Endothelial cell of umbilical vein (primary cell): ENCODE measurements at regions not wholly inside any gene's neighbourhood (a gene's known extent, or its start where the extent isn't known, plus 50 kb on each side); places are given as distances from the start of the nearest gene placed in this dataset.

ENCODE experiments used
- FOS ChIP-seq: IDR thresholded peaks from 2 replicates; pipeline ENCODE4 v1.6.1; 2011; ENCODE audit warnings: mild to moderate bottlenecking, low read length, moderate library complexity, borderline replicate concordance; ENCODE audit not compliant: insufficient read depth
- GATA2 ChIP-seq: IDR thresholded peaks from 2 replicates; pipeline ENCODE4 v1.7.0; 2011; ENCODE audit warnings: low read depth, mild to moderate bottlenecking, moderate library complexity, mixed read lengths, low read length; ENCODE audit not compliant: insufficient read length, insufficient read depth
- MAX ChIP-seq: IDR thresholded peaks from 2 replicates; pipeline ENCODE4 v1.6.1; 2011; ENCODE audit not compliant: insufficient read depth, insufficient read length
- POLR2A ChIP-seq: IDR thresholded peaks from 2 replicates; pipeline ENCODE4 v1.6.1; 2012; ENCODE audit warnings: low read depth, mild to moderate bottlenecking, control low read depth, low read length
- TF ChIP-seq, protein P1 (sequence below), 2 donors: IDR thresholded peaks; 1 replicate in 1 of 2; 2 replicates in 1 of 2; pipeline ENCODE4 v1.5.1; 2011; ENCODE audit warnings: low read length in 2 of 2, mild to moderate bottlenecking in 2 of 2, moderate library complexity in 2 of 2, control low read depth in 1 of 2, inconsistent platforms in 1 of 2, low read depth in 1 of 2; ENCODE audit not compliant: insufficient read depth in 1 of 2; ENCODE audit errors: extremely low read depth in 1 of 2

DNA sequence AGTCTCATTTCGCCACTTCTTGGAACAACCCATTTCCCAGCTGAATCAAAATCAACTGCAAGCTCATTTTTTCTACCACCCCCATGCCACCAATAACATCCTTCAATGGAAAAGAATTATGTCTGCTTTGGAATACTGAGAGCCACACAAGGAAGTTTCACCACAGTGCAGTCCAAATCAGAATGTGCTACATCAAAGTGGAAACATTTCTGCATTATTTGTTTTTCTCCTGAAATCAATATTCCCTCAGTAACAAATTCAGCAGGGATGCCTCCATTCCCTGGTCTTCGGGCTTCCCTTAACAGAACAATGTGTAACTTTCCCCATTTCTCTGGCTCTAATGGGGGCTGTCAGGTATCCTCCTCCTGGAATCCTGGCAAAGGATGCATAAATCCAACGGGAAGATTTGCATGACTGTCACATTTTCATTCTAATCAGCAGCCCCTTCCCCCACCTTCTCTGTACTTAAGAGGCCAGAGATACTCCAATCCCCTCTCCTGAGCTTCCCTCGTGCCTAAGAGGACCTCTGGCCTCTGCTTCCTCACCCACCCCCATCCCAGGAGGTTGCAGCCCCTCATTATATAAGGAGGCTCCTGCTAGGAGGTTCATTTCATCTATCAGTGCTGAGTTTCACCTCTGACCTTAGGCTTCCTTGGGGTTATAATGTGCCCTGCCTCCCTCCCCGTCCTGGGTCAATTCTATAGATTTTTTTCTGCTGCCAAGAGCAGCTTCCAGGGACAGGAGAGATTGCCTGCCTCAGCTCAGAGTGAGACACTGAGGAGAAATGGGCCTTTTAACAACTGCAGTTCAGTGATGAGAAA lies 201.1 kb downstream of the OMA1 start:
- TF ChIP-seq, protein P1, sequence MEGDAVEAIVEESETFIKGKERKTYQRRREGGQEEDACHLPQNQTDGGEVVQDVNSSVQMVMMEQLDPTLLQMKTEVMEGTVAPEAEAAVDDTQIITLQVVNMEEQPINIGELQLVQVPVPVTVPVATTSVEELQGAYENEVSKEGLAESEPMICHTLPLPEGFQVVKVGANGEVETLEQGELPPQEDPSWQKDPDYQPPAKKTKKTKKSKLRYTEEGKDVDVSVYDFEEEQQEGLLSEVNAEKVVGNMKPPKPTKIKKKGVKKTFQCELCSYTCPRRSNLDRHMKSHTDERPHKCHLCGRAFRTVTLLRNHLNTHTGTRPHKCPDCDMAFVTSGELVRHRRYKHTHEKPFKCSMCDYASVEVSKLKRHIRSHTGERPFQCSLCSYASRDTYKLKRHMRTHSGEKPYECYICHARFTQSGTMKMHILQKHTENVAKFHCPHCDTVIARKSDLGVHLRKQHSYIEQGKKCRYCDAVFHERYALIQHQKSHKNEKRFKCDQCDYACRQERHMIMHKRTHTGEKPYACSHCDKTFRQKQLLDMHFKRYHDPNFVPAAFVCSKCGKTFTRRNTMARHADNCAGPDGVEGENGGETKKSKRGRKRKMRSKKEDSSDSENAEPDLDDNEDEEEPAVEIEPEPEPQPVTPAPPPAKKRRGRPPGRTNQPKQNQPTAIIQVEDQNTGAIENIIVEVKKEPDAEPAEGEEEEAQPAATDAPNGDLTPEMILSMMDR (IDR thresholded peaks at IDR 0.05; ENCODE audit: extremely low read depth in 1 of 2, insufficient read depth in 1 of 2, low read depth in 1 of 2, low read length in 2 of 2) = no peak
- no peak for TF ChIP-seq MAX
- no peak for TF ChIP-seq POLR2A
- TF ChIP-seq FOS = no peak
- TF ChIP-seq GATA2 = no peak
